Loucy (cell line): ENCODE measurements at regions not wholly inside any gene's neighbourhood (a gene's known extent, or its start where the extent isn't known, plus 50 kb on each side); places are given as distances from the start of the nearest gene placed in this dataset.
A peak's percentile ranks its signal among the peaks of the same experiment; 100 is the strongest.

Experiments
- H2AFZ ChIP-seq: fragments of 200-600 bp; sonication (generic); 2 replicates; pipeline ENCODE4 v1.6.0; 2016; ENCODE audit warnings: antibody characterized with exemption, mild to moderate bottlenecking, low read length, moderate library complexity
- H3F3A ChIP-seq: fragments of 200-600 bp; 2 replicates; pipeline ENCODE4 v1.6.0; 2016; ENCODE audit warnings: antibody characterized with exemption, low read depth, mild to moderate bottlenecking
- H3K27me3 ChIP-seq: fragments of 200-600 bp; sonication (generic); 2 replicates; pipeline ENCODE4 v1.6.1; 2014; ENCODE audit warnings: low read length, mild to moderate bottlenecking; ENCODE audit not compliant: insufficient read depth, poor library complexity, severe bottlenecking
- H3K36me3 ChIP-seq: fragments of 200-600 bp; sonication (generic); 2 replicates; pipeline ENCODE4 v1.6.1; 2016; ENCODE audit warnings: low read length; ENCODE audit not compliant: insufficient read depth
- H3K4me1 ChIP-seq: fragments of 200-600 bp; sonication (generic); 2 replicates; pipeline ENCODE4 v1.5.1; 2014; ENCODE audit warnings: low read length, mild to moderate bottlenecking; ENCODE audit not compliant: insufficient read depth, poor library complexity, severe bottlenecking
- H3K4me2 ChIP-seq: fragments of 200-600 bp; sonication (generic); 2 replicates; pipeline ENCODE4 v1.6.0; 2014; ENCODE audit warnings: antibody characterized with exemption, low read length, low read depth, mild to moderate bottlenecking; ENCODE audit not compliant: poor library complexity, severe bottlenecking
- H3K4me3 ChIP-seq: fragments of 200-600 bp; sonication (generic); 2 replicates; pipeline ENCODE4 v1.5.1; 2014; ENCODE audit warnings: low read length, mild to moderate bottlenecking, mixed read lengths; ENCODE audit not compliant: poor library complexity, severe bottlenecking
- H3K79me2 ChIP-seq: fragments of 200-600 bp; sonication (generic); 2 replicates; pipeline ENCODE4 v1.6.1; 2014; ENCODE audit warnings: low read length; ENCODE audit not compliant: insufficient read depth
- H3K9ac ChIP-seq: fragments of 200-600 bp; sonication (generic); 2 replicates; pipeline ENCODE4 v1.6.0; 2014; ENCODE audit warnings: mild to moderate bottlenecking, low read depth, low read length, moderate library complexity; ENCODE audit not compliant: poor library complexity, severe bottlenecking
- H3K9me2 ChIP-seq: fragments of 200-600 bp; sonication (generic); replicated peaks from 2 replicates; pipeline ENCODE4 v1.6.1; 2016; ENCODE audit warnings: low read depth, low read length, mixed read lengths
- H3K9me3 ChIP-seq: fragments of 200-600 bp; sonication (generic); 2 replicates; pipeline ENCODE4 v1.6.1; 2014; ENCODE audit warnings: mild to moderate bottlenecking, antibody characterized with exemption, low read length, low read depth; ENCODE audit not compliant: insufficient read depth
- H4K20me1 ChIP-seq: fragments of 200-600 bp; sonication (generic); 2 replicates; pipeline ENCODE4 v1.6.0; 2014; ENCODE audit warnings: antibody characterized with exemption, low read length, mild to moderate bottlenecking; ENCODE audit not compliant: insufficient read depth, poor library complexity, severe bottlenecking
- EZH2phosphoT487 ChIP-seq: fragments of 200-600 bp; IDR thresholded peaks from 2 replicates; pipeline ENCODE4 v1.6.1; 2018; ENCODE audit warnings: antibody characterized with exemption, mild to moderate bottlenecking, moderate library complexity, borderline replicate concordance
- TF ChIP-seq, protein P1 (sequence below): fragments of 200-600 bp; sonication (generic); conservative IDR thresholded peaks from 2 replicates; pipeline ENCODE4 v1.5.1; 2014; ENCODE audit warnings: mild to moderate bottlenecking, antibody characterized with exemption, low read length

DNA sequence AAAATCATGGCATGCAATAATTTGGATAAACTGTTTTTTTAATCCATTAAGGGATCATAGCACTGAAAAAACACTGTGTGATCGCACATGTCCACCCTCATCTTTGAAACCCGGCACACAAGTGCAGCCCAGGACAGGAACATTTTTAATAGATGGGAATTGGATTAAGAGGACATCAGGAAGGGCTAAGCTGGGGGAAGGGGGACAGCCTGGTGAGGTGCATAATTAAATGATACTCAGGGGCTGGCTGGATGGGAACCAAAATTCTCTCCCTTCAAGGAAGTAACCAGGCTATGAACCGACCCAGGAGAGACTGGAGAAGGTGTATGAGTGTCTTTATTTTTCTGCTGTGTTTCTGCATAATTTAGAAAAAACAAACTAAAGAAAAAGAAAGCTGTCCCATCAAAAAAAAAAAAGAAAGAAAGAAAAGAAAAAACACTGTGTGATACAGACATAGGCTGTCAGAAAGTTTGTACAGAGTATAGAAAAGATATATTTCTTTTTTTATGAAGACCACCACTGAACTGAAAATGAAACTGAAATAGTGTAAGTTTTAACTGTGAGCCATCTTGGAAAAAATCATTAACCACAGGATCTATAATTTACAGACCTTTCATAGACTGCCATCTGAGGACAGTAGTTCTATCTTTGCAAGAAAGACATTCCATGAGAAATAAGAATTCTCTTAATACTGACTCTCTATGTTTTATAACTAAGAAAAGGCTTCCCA, 75.1 kb upstream of the SLC38A4 start:
- no peaks in the 10 kb centered on the region for H3K36me3 ChIP-seq
- H3K27me3 ChIP-seq = no peaks in the 10 kb centered on the region
- H4K20me1 ChIP-seq = no peaks in the 10 kb centered on the region
- no peak overlapping the region for H3K9ac ChIP-seq
- H3K9me3 ChIP-seq = no peaks in the 10 kb centered on the region
- peak overlapping the region; percentile 54 for H3K4me2 ChIP-seq
- H3K9me2 ChIP-seq = no peaks in the 10 kb centered on the region
- H3K4me1 ChIP-seq = no peaks in the 10 kb centered on the region
- TF ChIP-seq, protein P1, sequence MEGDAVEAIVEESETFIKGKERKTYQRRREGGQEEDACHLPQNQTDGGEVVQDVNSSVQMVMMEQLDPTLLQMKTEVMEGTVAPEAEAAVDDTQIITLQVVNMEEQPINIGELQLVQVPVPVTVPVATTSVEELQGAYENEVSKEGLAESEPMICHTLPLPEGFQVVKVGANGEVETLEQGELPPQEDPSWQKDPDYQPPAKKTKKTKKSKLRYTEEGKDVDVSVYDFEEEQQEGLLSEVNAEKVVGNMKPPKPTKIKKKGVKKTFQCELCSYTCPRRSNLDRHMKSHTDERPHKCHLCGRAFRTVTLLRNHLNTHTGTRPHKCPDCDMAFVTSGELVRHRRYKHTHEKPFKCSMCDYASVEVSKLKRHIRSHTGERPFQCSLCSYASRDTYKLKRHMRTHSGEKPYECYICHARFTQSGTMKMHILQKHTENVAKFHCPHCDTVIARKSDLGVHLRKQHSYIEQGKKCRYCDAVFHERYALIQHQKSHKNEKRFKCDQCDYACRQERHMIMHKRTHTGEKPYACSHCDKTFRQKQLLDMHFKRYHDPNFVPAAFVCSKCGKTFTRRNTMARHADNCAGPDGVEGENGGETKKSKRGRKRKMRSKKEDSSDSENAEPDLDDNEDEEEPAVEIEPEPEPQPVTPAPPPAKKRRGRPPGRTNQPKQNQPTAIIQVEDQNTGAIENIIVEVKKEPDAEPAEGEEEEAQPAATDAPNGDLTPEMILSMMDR = no peak
- TF ChIP-seq EZH2phosphoT487 = no peak
- H3K79me2 ChIP-seq = no peaks in the 10 kb centered on the region
- H3F3A ChIP-seq = no peaks in the 10 kb centered on the region
- H3K4me3 ChIP-seq = peak overlapping the region; percentile 58
- peak overlapping the region; percentile 78 for H2AFZ ChIP-seq

DNA sequence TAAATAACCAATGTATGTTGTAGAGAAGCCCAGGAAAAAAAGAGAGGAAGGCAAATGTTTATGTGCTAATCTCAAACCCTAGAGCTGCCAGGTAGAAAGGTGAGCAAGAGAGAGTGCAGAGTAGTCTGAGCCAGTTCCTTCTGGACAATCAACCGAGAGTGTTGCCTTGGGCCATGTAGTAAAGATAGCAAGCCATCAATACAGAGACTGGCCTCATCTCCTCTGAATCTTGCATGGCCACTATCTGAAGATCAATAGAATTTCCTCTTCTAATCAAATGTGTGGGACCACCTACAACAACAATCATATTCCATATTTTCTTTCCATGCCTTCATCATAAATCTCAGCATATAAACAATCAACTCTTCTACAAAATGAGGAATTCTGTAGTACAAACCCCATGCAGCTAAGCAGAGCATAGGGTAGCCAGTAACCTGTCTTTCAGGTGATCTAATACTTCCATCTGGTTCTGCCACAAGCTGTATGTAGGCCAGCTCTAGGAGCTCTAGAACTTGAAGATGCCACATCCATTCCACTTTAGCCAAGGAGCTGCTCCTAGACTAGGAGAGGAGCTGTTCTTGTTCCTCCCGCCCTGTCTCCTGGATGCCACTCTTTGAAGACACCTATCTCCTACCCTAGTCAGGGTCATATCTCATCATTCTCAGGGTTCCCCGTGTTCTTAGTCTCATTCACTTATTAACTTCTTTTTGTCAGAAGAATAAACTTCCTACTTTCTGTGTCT, 75.8 kb upstream of the SLC38A4 start:
- Histone ChIP-seq H3F3A (no peaks in the 10 kb centered on the region), H3K9ac (no peak overlapping the region), H3K36me3 (no peaks in the 10 kb centered on the region), H3K9me2 (no peaks in the 10 kb centered on the region), H3K79me2 (no peaks in the 10 kb centered on the region), H3K9me3 (no peaks in the 10 kb centered on the region), H4K20me1 (no peaks in the 10 kb centered on the region), H2AFZ (peak overlapping the region; percentile 78; the same call in 1 of the 2 replicates), H3K4me2 (peak overlapping the region; percentile 54), H3K27me3 (no peaks in the 10 kb centered on the region), H3K4me3 (peak overlapping the region; percentile 58), H3K4me1 (no peaks in the 10 kb centered on the region)
- no peak for TF ChIP-seq EZH2phosphoT487
- TF ChIP-seq, protein P1 = no peak

DNA sequence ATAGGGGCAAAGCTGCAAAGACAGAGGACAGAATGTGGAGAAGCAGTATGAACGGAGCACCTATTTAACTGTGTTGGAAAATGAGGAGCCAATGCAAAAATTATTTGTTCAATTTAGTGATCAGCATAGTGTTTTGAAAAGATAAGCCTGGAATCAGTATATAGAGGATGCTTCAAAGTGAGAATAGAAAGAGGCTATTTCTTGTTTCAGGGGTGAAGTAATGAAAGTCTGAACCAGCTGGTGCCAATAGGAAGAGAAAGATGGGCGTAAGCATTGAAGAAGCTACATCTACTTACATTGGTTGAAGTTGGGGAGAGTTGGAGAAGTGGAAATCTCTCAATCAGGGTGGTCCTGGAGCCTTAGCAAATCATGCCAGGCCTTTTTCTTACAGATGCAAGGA, 77.3 kb upstream of the SLC38A4 start:
- TF ChIP-seq, protein P1 = no peak
- TF ChIP-seq EZH2phosphoT487 = no peak
- H4K20me1 ChIP-seq = no peaks in the 10 kb centered on the region
- H3K4me3 ChIP-seq = no peak overlapping the region
- no peak overlapping the region for H3K4me2 ChIP-seq
- no peak overlapping the region for H2AFZ ChIP-seq
- H3K9ac ChIP-seq = no peak overlapping the region
- H3K4me1 ChIP-seq = no peaks in the 10 kb centered on the region
- no peaks in the 10 kb centered on the region for H3K27me3 ChIP-seq
- no peaks in the 10 kb centered on the region for H3K9me3 ChIP-seq
- H3K9me2 ChIP-seq = no peaks in the 10 kb centered on the region
- no peaks in the 10 kb centered on the region for H3K79me2 ChIP-seq
- no peaks in the 10 kb centered on the region for H3K36me3 ChIP-seq
- H3F3A ChIP-seq = no peaks in the 10 kb centered on the region
